Fibroblast of peridontal ligament (primary cell): ENCODE measurements at regions not wholly inside any gene's neighbourhood (a gene's known extent, or its start where the extent isn't known, plus 50 kb on each side); places are given as distances from the start of the nearest gene placed in this dataset.
A peak's percentile ranks its signal among the peaks of the same experiment; 100 is the strongest.

Experiments used
- DNase-seq: peaks from one replicate; pipeline ENCODE4 v3.0.0-alpha.2; 2010; ENCODE audit errors: extremely low read depth

- DNase-seq: no peak
These were observed 112.9 kb upstream of the PJA1 start for GRCh38 chrX:69278031-69278687.

- no peak for DNase-seq
These were observed 112.2 kb upstream of the PJA1 start for GRCh38 chrX:69277369-69277990.

GRCh38 chrX:69268611-69269010 lies 103.4 kb upstream of the PJA1 start:
- no peak for DNase-seq

GRCh38 chrX:69264158-69264581 lies 98.9 kb upstream of the PJA1 start:
- no peak for DNase-seq

- no peak for DNase-seq
These were observed 98.1 kb upstream of the PJA1 start for GRCh38 chrX:69263251-69263820.

GRCh38 chrX:69262036-69262936 lies 97.0 kb upstream of the PJA1 start:
- peak; percentile 5 for DNase-seq

- no peak for DNase-seq
These were observed 94.9 kb upstream of the PJA1 start for GRCh38 chrX:69260169-69260568.

GRCh38 chrX:69258893-69259292 lies 93.6 kb upstream of the PJA1 start:
- DNase-seq: no peak

GRCh38 chrX:69257499-69258127 lies 92.4 kb upstream of the PJA1 start:
- no peak for DNase-seq

GRCh38 chrX:69256291-69256565 lies 91.0 kb upstream of the PJA1 start:
- DNase-seq: no peak

- DNase-seq: no peak
These were observed 90.4 kb upstream of the PJA1 start for GRCh38 chrX:69255441-69256290.

- DNase-seq: no peak
These were observed 88.6 kb upstream of the PJA1 start for GRCh38 chrX:69253821-69254220.

- no peak for DNase-seq
These were observed 78.0 kb upstream of the PJA1 start for GRCh38 chrX:69243276-69243675.

- DNase-seq: no peak
These were observed 73.6 kb upstream of the PJA1 start for GRCh38 chrX:69238887-69239231.

GRCh38 chrX:69238114-69238886 lies 73.0 kb upstream of the PJA1 start:
- no peak for DNase-seq

- DNase-seq: no peak
These were observed 72.0 kb upstream of the PJA1 start for GRCh38 chrX:69237236-69237635.

GRCh38 chrX:69236641-69237040 lies 71.4 kb upstream of the PJA1 start:
- no peak for DNase-seq

GRCh38 chrX:69234624-69235023 lies 69.4 kb upstream of the PJA1 start:
- no peak for DNase-seq

- no peak for DNase-seq
These were observed 67.7 kb upstream of the PJA1 start for GRCh38 chrX:69232945-69233344.

- DNase-seq: no peak
These were observed 66.7 kb upstream of the PJA1 start for GRCh38 chrX:69231903-69232302.

GRCh38 chrX:69229436-69229835 lies 64.2 kb upstream of the PJA1 start:
- peak; percentile 8 for DNase-seq
